T-cell (primary cell): ENCODE measurements at regions not wholly inside any gene's neighbourhood (a gene's known extent, or its start where the extent isn't known, plus 50 kb on each side); places are given as distances from the start of the nearest gene placed in this dataset.

Experiments used
- ATAC-seq, 4 experiments: fragments of 200-7000 bp in 3 of 4; fragments of 150-1000 bp in 1 of 4; cut with Tn5 transposase; replicated peaks in 1 of 4; 1 replicate in 3 of 4; 2 replicates in 1 of 4; pipeline ENCODE4 v1.10.0; 2021; ENCODE audit warnings: moderate library complexity in 3 of 4, mild to moderate bottlenecking in 2 of 4, moderate number of reproducible peaks in 1 of 4
- CTCF ChIA-PET, 2 donors: fragments of 300-600 bp; sonication (Branson Sonifier 250); formaldehyde crosslinking; loops; one replicate each; lab custom pipeline; 2022; ENCODE audit warnings: antibody characterized with exemption in 2 of 2; lab: Charles Lee
- POLR2A ChIA-PET, 2 donors: fragments of 300-600 bp; sonication (Branson Sonifier 250); formaldehyde crosslinking; loops; one replicate each; lab custom pipeline; 2022; ENCODE audit warnings: antibody characterized with exemption in 2 of 2; lab: Charles Lee
- DNase-seq, 35 experiments: peaks; one replicate each; pipeline versions ENCODE4 v3.0.0 to v3.0.0-alpha.2; 2013 to 2023
- H3K27ac ChIP-seq: one replicate; pipeline ENCODE4 v1.5.1; 2013; ENCODE audit warnings: low read length
- H3K27me3 ChIP-seq, 2 experiments: replicated peaks in 1 of 2; 1 replicate in 1 of 2; 2 replicates in 1 of 2; pipeline versions ENCODE4 v1.6.1 to v1.7.0; 2013; ENCODE audit warnings: low read length in 1 of 2, mixed read lengths in 1 of 2; ENCODE audit not compliant: control insufficient read depth in 2 of 2, insufficient read depth in 2 of 2; ENCODE audit errors: extremely low read depth in 1 of 2
- H3K36me3 ChIP-seq, 2 donors: 1 replicate in 1 of 2; 2 replicates in 1 of 2; pipeline versions ENCODE4 v1.6.1 to v1.7.0; 2013; ENCODE audit warnings: low read length in 1 of 2; ENCODE audit not compliant: control insufficient read depth in 2 of 2, insufficient read depth in 1 of 2; ENCODE audit errors: extremely low read depth in 1 of 2
- H3K4me1 ChIP-seq, 2 experiments: 1 replicate in 1 of 2; 2 replicates in 1 of 2; pipeline versions ENCODE4 v1.6.1 to v1.7.0; 2013; ENCODE audit warnings: low read length in 2 of 2, mixed read lengths in 1 of 2; ENCODE audit not compliant: insufficient read depth in 2 of 2, control insufficient read depth in 1 of 2; ENCODE audit errors: extremely low read depth in 1 of 2
- H3K4me3 ChIP-seq, 2 donors: 1 replicate in 1 of 2; 2 replicates in 1 of 2; pipeline versions ENCODE4 v1.5.1 to v1.7.0; 2013; ENCODE audit warnings: mild to moderate bottlenecking in 2 of 2, low read length in 1 of 2, moderate library complexity in 1 of 2; ENCODE audit not compliant: control insufficient read depth in 1 of 2; ENCODE audit errors: extremely low read depth in 1 of 2
- H3K9me3 ChIP-seq: 2 replicates; pipeline ENCODE4 v1.7.0; 2013
- H3K27ac Mint-ChIP-seq, 2 donors: one replicate each; pipeline ENCODE4 v1.8.0; 2020 to 2021; ENCODE audit warnings: mild to moderate bottlenecking in 2 of 2, mixed read lengths in 2 of 2
- H3K27me3 Mint-ChIP-seq, 2 donors: one replicate each; pipeline ENCODE4 v1.8.0; 2021 to 2022; ENCODE audit warnings: mixed read lengths in 2 of 2
- H3K36me3 Mint-ChIP-seq: one replicate; pipeline ENCODE4 v1.8.0; 2021; ENCODE audit warnings: mixed read lengths
- H3K4me1 Mint-ChIP-seq, 3 donors: one replicate each; pipeline ENCODE4 v1.8.0; 2020 to 2022; ENCODE audit warnings: mixed read lengths in 3 of 3, mild to moderate bottlenecking in 1 of 3
- H3K4me3 Mint-ChIP-seq, 3 donors: one replicate each; pipeline ENCODE4 v1.8.0; 2020 to 2022; ENCODE audit warnings: mild to moderate bottlenecking in 3 of 3, mixed read lengths in 3 of 3, moderate library complexity in 3 of 3
- H3K9me3 Mint-ChIP-seq, 3 donors: one replicate each; pipeline ENCODE4 v1.8.0; 2020 to 2022; ENCODE audit warnings: mixed read lengths in 3 of 3
- WGBS: methylation state at CpG from one replicate; pipeline ENCODE4 v1.1.5; 2013; ENCODE audit warnings: missing lambda C conversion rate; ENCODE audit not compliant: insufficient coverage; 5-methylcytosine and 5-hydroxymethylcytosine counted together

DNA sequence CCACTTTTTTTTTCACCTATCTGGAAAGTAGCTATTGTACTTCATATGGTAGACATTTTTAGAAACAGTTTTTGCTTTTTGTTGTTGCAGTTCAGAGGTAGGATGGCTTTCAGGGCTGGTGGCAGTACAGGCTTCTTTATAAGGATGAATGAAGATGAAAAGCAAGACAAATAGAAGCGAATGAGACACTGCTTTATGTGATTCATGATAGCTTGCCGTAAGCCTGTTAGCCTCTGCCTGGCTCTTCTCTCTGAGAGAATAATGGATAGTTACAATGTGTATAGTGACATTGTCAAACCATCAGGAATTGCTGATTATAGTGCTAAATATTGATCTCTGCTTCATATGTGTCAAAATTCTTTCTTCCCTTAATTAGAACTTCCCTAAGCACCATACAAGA, 173.7 kb downstream of the NR4A2 start:
- H3K36me3 Mint-ChIP-seq = no peaks in the 10 kb centered on the region
- ATAC-seq = no peak
- no peak overlapping the region for H3K4me3 Mint-ChIP-seq
- no peaks in the 10 kb centered on the region for H3K9me3 Mint-ChIP-seq
- WGBS = 83% methylated on average over 2 of the region's 2 CpGs
- no peaks in the 10 kb centered on the region for H3K9me3 ChIP-seq
- ChIA-PET CTCF (interaction anchor here in 1 of 2 donors (0.6 kb wide), 1 partner anchor 394 kb away, joined by 3 read pairs; no protein-coding TSS in a partner anchor), POLR2A (no interaction called here)
- DNase-seq = no peak
- no peaks in the 10 kb centered on the region for H3K4me1 ChIP-seq
- no peak overlapping the region for H3K4me3 ChIP-seq
- no peaks in the 10 kb centered on the region for H3K27me3 ChIP-seq
- H3K36me3 ChIP-seq = no peaks in the 10 kb centered on the region
- no peak overlapping the region for H3K27ac ChIP-seq
- H3K27me3 Mint-ChIP-seq = peaks cover 0 to 4% of the 10 kb centered on the region in 2 donors
- H3K4me1 Mint-ChIP-seq = no peaks in the 10 kb centered on the region
- no peak overlapping the region for H3K27ac Mint-ChIP-seq

DNA sequence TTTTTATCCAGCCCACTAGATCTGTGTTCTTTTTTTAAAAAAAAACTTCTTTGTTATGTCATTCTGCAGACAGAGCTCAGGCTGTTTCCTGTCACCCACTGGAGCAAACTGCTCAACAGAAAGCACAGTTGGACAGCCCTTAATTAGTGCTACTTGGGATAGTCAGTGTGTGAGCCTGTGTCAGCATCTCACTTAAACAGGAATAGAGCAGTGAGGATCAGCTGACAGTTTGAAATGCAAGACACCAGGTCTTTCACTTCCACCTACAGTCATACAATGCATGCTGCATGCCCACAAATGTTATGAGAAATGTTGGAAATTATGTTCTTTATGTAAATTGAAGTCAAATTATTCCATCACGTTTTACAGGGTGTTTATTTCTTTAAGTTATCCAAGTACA, 174.9 kb downstream of the NR4A2 start:
- POLR2A ChIA-PET = no interaction called here
- H3K27me3 Mint-ChIP-seq = peaks cover 0 to 4% of the 10 kb centered on the region in 2 donors

DNA sequence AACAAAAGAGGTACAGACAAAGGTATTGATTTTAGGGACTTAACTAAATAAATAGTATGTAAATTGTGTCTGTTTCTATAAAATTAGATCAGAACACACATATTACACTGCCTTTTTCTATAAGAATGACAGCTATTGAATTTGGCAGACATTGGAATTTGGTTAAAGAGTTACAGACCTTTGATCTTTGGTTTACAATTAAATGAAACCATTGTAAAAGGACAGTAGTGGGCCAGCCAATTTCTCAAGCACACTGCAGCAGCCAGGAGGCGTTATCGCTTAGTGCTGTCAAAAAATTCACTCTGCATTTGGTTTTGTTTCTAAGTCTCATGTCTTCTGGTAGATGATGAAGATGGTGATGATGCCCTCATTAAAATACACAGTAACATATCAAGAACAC, 175.9 kb downstream of the NR4A2 start:
- no peak for ATAC-seq
- Mint-ChIP-seq H3K27ac (no peak overlapping the region), H3K9me3 (no peaks in the 10 kb centered on the region), H3K4me3 (no peak overlapping the region), H3K36me3 (no peaks in the 10 kb centered on the region), H3K4me1 (no peaks in the 10 kb centered on the region), H3K27me3 (peaks cover 0 to 4% of the 10 kb centered on the region in 2 donors)
- POLR2A ChIA-PET = no interaction called here
- H3K9me3 ChIP-seq = no peaks in the 10 kb centered on the region
- WGBS = no CpG with 5 or more reads among the region's 2 CpGs
- CTCF ChIA-PET = no interaction called here
- H3K27ac ChIP-seq = no peak overlapping the region
- H3K27me3 ChIP-seq = no peaks in the 10 kb centered on the region
- H3K4me1 ChIP-seq = no peaks in the 10 kb centered on the region
- peak in 1 of 35 experiments; percentile 1 for DNase-seq
- H3K36me3 ChIP-seq = no peaks in the 10 kb centered on the region
- H3K4me3 ChIP-seq = no peak overlapping the region

More for the DNA sequence above, 174.9 kb downstream of the NR4A2 start:
- ATAC-seq = no peak
- H3K4me3 Mint-ChIP-seq = no peak overlapping the region
- H3K27me3 ChIP-seq = no peaks in the 10 kb centered on the region
- no peaks in the 10 kb centered on the region for H3K9me3 ChIP-seq
- H3K4me1 Mint-ChIP-seq = no peaks in the 10 kb centered on the region
- H3K4me3 ChIP-seq = no peak overlapping the region
- no peak for DNase-seq
- no peaks in the 10 kb centered on the region for H3K4me1 ChIP-seq
- H3K27ac Mint-ChIP-seq = no peak overlapping the region
- no peaks in the 10 kb centered on the region for H3K36me3 ChIP-seq
- WGBS = no CpG with 5 or more reads among the region's 1 CpG
- H3K9me3 Mint-ChIP-seq = no peaks in the 10 kb centered on the region
- no peaks in the 10 kb centered on the region for H3K36me3 Mint-ChIP-seq
- CTCF ChIA-PET = no interaction called here
- no peak overlapping the region for H3K27ac ChIP-seq

DNA sequence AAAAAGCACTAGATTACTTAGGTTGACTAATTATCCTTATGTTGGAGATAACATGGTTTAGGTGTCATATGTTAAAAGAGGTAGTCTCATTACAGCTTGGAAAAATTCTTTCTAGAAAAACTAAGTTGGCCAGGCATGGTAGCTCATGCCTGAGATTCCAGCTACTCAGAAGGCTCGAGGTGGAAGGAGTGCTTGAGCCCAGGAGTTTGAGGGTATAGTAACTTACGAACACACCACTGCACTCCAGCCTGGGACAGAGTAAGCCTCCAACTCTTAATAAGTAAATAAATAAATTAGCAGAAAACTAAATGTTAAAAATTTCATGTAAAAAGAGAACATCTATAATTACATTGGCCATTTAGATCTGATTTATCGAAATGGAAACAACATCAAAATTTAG, 177.2 kb downstream of the NR4A2 start:
- H3K27me3 Mint-ChIP-seq = peaks cover 0 to 4% of the 10 kb centered on the region in 2 donors
- no peaks in the 10 kb centered on the region for H3K27me3 ChIP-seq
- H3K4me3 Mint-ChIP-seq = no peak overlapping the region
- H3K27ac ChIP-seq = no peak overlapping the region
- H3K4me1 Mint-ChIP-seq = no peaks in the 10 kb centered on the region
- no peak for DNase-seq
- no peaks in the 10 kb centered on the region for H3K9me3 Mint-ChIP-seq
- no peaks in the 10 kb centered on the region for H3K4me1 ChIP-seq
- no peak for ATAC-seq
- H3K9me3 ChIP-seq = no peaks in the 10 kb centered on the region
- no peak overlapping the region for H3K4me3 ChIP-seq
- POLR2A ChIA-PET = no interaction called here
- CTCF ChIA-PET = no interaction called here
- WGBS = no CpG with 5 or more reads among the region's 3 CpGs
- no peaks in the 10 kb centered on the region for H3K36me3 Mint-ChIP-seq
- no peak overlapping the region for H3K27ac Mint-ChIP-seq
- H3K36me3 ChIP-seq = no peaks in the 10 kb centered on the region

DNA sequence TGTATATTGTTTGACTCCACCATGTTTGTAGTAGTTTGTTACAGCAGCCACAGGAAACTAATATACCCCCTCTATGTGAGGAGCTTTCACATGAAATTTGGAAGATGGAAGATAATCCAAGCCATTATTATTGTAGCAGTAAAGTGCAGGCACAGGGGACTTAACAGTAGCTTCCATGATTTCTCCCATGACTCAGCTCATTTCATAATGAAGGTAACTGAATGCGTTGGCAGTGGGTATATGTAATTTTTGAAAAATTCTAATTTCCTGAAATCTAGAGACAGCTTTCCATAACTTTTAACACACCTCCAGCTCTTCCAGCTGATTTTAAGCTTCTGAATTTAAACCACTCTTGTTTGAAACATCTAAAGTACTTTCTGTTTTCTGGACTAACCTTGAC, 181.2 kb downstream of the NR4A2 start:
- no peak overlapping the region for H3K27ac ChIP-seq
- Mint-ChIP-seq H3K4me1 (no peaks in the 10 kb centered on the region), H3K9me3 (no peaks in the 10 kb centered on the region), H3K4me3 (no peak overlapping the region), H3K27ac (no peak overlapping the region), H3K27me3 (peaks cover 3 to 4% of the 10 kb centered on the region in 2 donors), H3K36me3 (no peaks in the 10 kb centered on the region)
- H3K36me3 ChIP-seq = no peaks in the 10 kb centered on the region
- no CpG with 5 or more reads among the region's 1 CpG for WGBS
- H3K4me3 ChIP-seq = no peak overlapping the region
- H3K27me3 ChIP-seq = peaks cover 0 to 3% of the 10 kb centered on the region in 2 experiments
- no peaks in the 10 kb centered on the region for H3K4me1 ChIP-seq
- H3K9me3 ChIP-seq = no peaks in the 10 kb centered on the region
- ATAC-seq = no peak
- ChIA-PET CTCF (interaction anchor here in 1 of 2 donors (0.6 kb wide), 1 partner anchor 1654 kb away, joined by 3 read pairs; no protein-coding TSS in a partner anchor), POLR2A (no interaction called here)
- no peak for DNase-seq

DNA sequence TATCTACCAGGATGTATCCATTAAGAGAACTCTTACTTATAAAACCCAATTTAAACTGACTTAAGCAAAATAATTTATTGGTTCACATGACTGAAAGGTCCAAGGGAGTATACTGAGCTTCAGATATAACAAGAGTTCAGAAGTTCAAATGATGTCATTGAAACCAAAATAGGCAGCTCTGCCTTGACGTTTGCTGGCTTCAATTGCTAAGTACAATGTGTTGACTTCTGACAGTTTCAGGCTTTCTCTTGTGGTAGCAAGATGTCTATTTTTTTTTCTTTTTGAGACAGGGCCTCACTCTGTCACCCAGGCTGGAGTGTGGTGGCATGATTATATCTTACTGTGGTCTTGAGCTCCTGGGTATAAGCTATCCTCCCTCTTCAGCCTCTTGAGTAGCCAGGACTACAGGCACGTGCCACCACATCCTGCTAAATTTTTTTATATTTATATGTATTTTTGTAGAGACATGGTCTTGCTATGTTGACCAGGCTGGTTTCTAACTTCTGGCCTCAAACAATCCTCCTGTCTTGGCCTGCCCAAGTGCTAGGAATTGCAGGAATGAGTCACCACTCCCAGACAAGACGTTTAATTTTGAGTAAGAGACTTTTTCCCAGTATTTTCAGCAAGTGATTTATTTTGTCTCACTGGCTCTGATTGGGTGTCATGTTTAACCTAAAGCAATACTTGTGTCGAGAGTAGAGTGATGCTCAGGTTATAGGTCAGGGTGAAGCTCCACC, 184.8 kb downstream of the NR4A2 start:
- Histone ChIP-seq H3K36me3 (no peaks in the 10 kb centered on the region), H3K27me3 (peaks cover 0 to 3% of the 10 kb centered on the region in 2 experiments), H3K27ac (no peak overlapping the region), H3K4me1 (no peaks in the 10 kb centered on the region), H3K4me3 (no peak overlapping the region), H3K9me3 (no peaks in the 10 kb centered on the region)
- Mint-ChIP-seq H3K27me3 (peaks cover 0 to 3% of the 10 kb centered on the region in 2 donors), H3K36me3 (no peaks in the 10 kb centered on the region), H3K27ac (no peak overlapping the region), H3K9me3 (no peaks in the 10 kb centered on the region), H3K4me1 (no peaks in the 10 kb centered on the region), H3K4me3 (no peak overlapping the region)
- ChIA-PET CTCF (interaction anchor here in 1 of 2 donors (0.5 to 0.7 kb wide), 2 partner anchors 17 to 1709 kb away, joined by 3 read pairs; no protein-coding TSS in a partner anchor), POLR2A (no interaction called here)
- WGBS = 37% methylated on average over 3 of the region's 4 CpGs
- DNase-seq (no peak), ATAC-seq (no peak)
